ENCODE measurements at regions not wholly inside any gene's neighbourhood (a gene's known extent, or its start where the extent isn't known, plus 50 kb on each side); places are given as distances from the start of the nearest gene placed in this dataset.
"Not testable (repeated sequence)": the region's sequence is repeated elsewhere in the genome, so short reads cannot be mapped to it uniquely, and the experiment has no call there.

DNA sequence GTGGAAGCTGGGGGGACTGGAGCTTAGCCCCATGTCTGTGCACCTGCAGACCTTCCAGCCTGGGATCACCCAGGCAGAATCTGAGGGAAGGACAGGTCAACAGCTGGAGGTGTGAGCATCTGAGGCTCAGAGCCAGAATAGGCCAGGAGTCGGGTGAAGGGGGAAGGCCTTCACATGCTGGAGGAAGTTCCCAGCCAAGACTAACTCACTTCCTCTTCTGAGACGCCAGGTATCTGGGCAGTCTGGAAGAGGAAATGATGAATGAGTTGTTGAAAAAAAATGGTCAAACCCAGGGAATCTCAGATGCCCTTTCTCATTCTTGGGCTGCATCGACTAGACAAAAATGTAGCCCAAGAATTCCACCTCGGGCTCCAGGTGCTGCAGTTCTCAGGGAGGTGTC lies 73.6 kb upstream of the TIAM2 start:
- DNase-seq (ENCODE audit: low spot score), result no peak

DNA sequence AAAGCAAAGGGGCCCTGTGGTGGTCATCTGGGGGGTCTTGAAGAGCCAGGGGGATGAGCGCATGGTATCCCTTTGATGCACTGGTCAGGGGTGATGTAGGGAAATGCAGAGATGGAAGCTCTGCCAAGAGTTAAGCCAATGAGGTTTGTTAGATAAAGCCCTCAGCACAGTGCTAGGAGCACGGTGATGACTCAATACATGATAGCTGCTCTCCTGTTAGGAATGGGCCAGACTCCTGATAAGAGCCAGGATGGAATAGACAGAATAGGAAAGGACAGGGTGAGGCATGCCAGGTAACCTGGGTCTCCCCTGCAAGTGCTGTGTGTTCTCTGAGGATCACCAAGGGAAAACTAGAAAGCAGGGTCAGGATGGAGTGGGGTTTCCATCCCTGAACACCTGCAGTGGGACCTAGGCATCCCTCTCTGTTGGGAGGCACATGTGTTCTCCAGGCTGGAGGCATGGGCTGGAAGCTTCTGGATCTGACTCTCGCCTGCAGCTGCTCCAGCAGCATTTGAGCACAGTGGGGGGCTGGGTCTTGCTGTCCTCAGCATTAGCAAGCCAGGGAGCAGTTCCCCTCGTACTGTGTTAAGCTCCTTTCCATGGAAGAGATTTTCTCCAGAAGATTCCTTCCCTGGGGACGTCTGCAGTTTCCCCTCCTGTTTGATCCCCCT lies 71.8 kb upstream of the TIAM2 start:
- no peak for DNase-seq (ENCODE audit: low spot score)

DNA sequence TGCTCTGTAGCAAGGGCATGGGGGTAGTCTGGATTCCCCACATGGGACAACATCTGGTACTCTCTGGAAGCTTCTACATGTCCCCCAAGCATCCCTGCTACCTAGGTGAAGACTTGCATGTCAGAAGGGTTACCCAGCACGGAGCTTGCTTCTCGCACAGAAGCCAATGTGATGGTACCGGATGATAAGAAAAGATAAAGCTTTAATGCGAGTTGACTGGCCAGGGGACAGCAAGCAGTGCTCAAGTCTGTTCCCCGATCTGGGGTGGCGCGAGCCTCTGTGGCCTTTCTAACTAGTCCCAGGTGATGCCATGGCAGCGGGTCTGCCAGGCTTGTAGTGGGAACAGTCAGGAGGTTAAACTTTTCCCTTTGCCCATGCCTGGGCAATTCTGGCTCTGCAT lies 70.0 kb upstream of the TIAM2 start:
- DNase-seq (ENCODE audit: low spot score), result no peak

DNA sequence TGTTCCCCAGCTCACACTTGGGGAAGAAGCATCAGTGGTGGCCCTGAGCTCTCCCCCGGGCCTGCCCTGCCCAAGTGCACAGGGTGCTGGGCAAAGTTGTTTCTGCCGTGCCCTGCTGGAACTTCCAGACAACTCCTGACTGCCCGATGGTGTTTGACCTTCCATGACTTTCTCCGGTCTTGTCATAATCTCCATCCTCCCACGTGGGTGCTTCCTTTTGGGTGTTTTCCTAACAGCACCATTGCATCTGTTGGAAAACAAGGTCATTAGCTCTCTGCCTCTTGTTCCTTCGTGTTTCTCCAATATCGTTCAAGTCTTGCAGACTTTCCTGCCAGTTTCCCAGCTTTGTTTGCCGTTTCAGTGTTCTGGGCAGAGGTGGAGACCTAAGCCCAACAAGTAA lies 68.7 kb upstream of the TIAM2 start:
- no peak for DNase-seq (ENCODE audit: low spot score)

DNA sequence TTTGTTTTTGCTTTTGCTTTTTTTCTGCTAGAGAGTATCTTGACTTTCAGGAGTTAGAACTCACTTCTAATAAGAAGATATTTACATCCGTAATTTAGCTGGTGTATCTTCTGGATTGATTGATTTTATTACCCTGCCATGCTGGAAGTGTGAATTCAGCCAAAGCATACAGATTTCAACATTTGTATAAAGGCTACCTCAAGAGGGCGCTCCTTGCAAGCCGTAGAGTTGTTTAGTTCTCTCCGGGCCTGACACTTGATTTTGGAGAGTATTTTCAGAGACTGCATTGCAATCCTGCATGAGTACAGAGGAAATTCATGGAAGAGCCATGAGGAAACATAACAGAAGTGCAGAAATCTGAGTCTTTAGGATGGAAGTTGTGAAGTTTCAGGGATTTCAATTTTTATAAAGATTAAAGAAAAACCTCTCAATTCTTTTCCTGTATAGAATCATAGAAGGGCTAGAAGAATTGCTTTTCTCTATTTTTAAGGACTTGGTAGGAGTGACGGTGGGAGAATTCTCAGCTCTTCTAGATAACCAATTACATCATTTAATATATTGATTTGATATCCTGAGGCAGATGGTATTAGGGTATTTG lies 66.7 kb upstream of the TIAM2 start:
- peak; percentile 58 for DNase-seq (ENCODE audit: low spot score)

DNA sequence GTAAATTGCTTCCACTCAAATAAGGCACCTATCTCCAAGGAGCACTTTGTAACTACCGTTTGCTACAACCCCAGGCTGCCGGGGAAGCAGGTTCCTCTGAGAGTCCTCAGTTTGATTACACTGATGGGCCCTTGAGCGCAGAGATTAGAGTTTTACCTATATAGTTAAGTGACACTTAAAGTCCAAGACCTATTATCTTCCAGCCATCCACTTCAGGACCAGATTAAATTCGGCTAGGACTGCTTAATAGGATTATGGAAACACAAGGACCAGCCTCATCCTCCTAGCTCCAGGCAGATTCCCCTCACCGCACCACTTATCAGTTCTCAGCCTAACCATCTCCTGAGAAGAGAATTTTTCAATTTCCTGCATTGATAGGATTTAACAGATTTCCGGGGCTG lies 64.7 kb upstream of the TIAM2 start:
- DNase-seq (ENCODE audit: low spot score), result no peak

DNA sequence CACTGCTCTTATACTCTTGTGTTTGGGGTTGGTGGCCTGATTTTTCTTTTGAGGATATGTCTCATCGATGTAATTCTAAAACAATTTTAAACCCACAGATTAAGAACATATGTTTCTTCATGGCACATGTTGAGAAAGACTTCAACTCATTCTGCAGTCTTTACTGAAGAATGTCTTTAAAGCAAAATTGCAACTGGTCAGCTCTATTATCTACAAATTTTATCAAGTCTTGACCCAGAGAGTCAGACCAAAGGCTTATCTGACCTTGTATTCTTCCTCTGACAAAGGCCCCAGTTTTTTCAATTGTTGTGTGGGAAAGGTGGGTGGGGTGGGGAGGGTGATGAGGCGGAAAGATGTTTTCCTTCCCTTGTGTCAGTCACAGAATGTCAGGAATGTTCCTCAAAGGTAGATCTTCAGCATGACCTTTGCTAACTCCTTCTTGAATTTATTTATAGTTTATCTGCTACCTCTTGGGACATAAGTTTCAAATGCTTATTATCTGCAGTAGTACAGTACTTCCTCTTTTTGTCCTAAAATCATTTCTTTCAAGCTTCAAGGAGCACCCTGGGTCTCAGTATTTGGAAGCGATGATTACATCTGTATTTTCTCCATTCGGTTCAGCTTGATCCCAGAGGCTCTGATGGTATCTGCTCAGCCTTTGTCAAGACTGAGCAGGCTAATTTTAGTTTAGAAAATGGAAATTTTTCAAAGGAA lies 63.2 kb upstream of the TIAM2 start:
- no peak for DNase-seq (ENCODE audit: low spot score)

DNA sequence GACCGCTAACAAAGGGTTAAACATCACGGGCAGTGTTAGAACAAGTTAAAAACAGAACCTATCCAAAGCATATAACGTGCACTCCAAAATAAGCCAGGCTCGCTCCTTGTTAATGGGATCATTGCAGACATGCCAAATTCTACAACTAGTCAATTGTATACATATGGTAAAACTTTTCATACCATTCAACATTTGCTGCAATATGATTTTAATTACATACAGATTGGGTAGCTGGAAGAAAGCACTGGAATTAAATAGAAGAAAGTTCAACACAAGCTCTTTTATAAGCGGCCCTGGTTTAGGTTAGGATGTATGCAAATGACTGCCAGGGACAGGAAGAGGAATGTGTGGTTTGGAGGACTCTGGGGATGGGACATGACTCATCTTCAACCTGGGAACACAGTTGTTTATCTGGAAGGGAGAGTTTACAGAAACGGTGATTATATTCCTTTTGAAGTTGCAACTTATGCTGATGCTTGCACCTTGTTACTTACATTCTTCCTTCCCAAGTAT lies 62.5 kb upstream of the TIAM2 start:
- DNase-seq (ENCODE audit: low spot score), result no peak

DNA sequence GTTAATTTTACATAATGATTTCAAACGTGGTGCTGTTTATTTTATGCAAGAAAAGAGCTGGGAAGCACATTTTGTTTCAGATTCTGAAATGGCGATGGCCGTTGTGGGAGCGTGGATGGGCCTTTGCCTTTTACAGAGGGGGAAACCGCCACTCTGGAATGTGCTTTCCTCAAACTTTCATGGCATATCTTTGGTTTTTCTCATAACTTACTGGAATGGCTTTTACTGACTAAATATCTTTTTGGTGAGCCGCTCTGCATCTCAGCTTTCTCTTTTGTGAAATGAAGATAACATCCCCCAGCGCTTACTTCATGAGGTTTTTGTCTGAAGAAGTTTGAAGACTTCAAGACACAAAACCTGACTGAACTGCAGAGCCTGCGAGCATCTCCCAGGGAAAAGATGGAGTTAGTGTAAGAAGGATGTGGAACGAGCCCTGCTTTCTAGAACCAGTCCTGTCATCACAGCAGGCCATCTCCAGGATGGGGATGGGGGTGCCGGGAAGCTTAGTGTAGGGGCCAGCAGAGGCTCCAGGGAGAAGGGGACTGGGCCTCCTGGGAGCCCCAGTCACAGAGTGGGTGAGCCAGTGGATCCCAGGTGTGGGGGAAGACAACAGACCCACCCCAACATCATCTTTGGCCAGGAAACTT lies 61.8 kb upstream of the TIAM2 start:
- no peak for DNase-seq (ENCODE audit: low spot score)

DNA sequence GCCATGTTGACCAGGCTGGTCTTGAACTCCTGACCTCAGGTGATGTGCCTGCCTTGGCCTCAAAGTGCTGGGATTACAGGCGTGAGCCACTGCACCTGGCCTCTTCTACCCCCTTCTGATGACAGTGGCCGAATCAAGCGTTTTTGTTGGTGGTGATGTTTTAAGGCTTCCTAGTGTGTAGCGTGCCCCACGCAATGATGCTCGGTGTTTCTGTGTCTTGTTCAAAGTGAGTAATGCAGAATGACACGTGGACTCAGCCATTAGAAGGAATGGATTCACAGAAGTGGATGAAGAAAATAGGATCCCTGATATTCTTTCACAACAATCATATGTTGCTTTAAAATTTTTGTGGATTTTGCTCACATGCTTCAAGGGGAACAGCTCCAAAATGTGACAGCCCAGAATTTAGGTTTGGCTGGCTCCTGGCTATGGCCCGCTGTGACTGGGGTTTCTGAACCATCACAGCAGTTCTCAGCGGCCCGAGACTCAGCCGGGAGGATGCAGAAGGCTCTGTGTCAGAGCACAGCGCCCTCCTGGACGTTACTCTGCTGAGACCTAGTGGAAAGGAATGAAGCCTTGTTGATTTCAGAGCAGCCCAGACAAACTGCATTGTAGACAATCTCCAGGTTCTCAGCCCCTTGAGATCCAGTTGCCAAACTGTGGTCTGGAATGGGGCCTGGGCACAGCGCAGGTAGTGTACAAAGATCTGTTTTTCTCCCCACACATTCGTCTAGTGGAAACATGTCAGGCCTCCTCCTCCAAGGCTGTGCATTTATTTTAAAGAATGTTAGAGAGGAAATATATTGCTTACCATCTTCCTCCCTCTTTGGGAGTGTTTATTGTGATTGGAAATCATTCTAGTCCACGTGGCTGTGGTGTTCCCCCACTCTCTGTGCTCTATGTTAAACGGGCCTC lies 57.6 kb upstream of the TIAM2 start:
- DNase-seq (ENCODE audit: low spot score), result no peak

DNA sequence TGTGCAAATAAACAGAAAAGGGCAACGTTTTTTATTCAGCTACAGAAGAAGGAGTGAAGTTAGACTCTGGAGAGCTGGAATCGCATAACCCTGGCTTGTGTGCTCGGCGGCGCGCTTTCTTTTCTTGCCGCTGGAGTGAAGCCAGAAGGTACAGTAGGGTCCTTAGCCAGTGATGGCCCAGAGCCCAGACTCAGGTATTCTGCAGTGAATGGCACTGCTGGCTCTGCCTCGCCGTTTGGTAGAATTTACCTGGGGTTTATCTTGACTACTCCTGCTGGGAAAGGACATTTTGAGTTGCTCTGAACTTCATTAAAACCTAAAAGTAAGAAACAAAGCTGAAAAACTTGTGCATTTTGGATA lies 56.9 kb upstream of the TIAM2 start:
- no peak for DNase-seq (ENCODE audit: low spot score)

DNA sequence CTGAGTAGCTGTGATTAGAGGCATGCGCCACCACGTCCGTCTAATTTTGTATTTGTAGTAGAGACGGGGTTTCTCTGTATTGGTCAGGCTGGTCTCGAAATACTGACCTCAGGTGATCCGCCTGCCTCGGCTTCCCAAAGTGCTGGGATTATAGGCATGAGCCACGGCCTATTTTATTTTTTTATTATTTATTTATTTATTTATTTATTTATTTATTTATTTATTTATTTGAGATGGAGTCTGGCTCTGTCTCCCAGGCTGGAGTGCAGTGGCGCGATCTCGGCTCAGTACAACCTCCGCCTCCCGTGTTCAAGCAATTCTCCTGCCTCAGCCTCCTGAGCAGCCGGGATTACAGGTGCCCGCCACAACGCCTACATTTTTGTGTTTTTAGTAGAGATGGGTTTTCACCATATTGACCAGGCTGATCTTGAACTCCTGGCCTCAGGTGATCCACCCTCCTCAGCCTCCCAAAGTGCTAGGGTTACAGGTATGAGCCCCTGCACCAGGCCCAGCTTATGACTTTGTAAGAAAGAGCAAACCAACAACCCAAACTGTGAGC lies 56.3 kb upstream of the TIAM2 start:
- not testable (repeated sequence) for DNase-seq (ENCODE audit: low spot score)

DNA sequence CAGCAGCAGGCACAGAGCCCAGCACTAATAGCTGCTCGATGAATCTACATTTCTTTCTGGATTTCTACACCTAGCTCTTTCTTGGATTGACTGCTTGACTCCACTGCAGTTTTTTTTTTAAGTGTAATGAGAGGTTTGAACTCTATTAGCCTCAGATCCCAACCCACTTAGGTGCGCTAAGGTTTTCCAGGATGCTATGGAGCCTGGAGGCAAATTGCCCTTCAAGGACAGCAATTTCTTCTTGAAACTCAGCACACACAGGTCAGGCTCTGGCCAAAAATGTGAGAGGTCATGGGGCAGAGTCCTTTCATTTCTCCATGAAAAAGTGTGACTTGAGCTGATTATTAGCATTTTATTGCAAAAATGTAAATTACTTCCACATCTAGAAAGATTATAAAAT lies 52.3 kb upstream of the TIAM2 start:
- DNase-seq (ENCODE audit: low spot score), result no peak

DNA sequence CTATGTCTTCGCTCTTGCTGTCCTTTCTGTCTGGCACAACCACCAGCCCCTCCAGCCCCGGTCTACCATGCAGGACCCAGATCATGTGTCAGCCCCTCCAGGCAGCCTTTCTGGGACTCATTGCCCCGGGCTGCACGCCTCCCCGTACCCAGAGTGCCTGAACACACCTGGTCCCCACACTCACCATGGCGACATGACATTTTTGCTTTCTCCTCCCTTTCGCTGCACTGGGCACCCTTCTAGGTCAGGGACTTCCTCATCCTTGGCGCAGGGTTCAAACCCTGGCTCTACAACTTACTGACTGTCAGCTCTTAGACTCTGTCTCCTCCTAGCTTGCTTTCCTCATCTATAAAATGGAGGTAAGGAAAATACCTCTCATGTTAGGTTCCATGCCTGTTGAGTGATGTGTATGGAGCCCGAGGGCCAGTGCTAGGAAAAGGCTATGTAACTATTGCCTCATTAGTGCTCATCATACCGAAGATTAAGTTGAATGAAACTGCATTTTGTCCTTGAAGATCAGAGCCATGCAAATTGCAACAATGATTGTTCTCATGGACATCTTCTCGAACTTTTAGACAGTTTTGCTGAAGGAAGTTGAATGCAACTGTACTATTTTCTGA lies 49.7 kb upstream of the TIAM2 start:
- no peak for DNase-seq (ENCODE audit: low spot score)

All from globus pallidus (tissue), 1 donor.